ENCODE measurements at regions not wholly inside any gene's neighbourhood (a gene's known extent, or its start where the extent isn't known, plus 50 kb on each side); places are given as distances from the start of the nearest gene placed in this dataset.
A peak's percentile ranks its signal among the peaks of the same experiment; 100 is the strongest.

GRCh38 chrX:96004386-96004785 lies 680.3 kb upstream of the DIAPH2 start:
- peaks cover 31% of the 10 kb centered on the region for H3K4me1 Mint-ChIP-seq (ENCODE audit: unreplicated experiment)
- H3K4me3 Mint-ChIP-seq (ENCODE audit: unreplicated experiment), result no peak overlapping the region
- no peaks in the 10 kb centered on the region for H3K27me3 Mint-ChIP-seq (ENCODE audit: unreplicated experiment)
- DNase-seq (ENCODE audit: extremely low spot score, unreplicated experiment), result no peak
- H3K27ac Mint-ChIP-seq (ENCODE audit: unreplicated experiment), result peak overlapping the region; percentile 74
- TF ChIP-seq CTCF (IDR thresholded peaks at IDR 0.05), result no peak
- H3K9me3 Mint-ChIP-seq (ENCODE audit: unreplicated experiment), result peaks cover 3% of the 10 kb centered on the region
- no peaks in the 10 kb centered on the region for H3K36me3 Mint-ChIP-seq (ENCODE audit: unreplicated experiment)

- H3K4me3 Mint-ChIP-seq (ENCODE audit: unreplicated experiment), result no peak overlapping the region
- H3K36me3 Mint-ChIP-seq (ENCODE audit: unreplicated experiment), result no peaks in the 10 kb centered on the region
- H3K27me3 Mint-ChIP-seq (ENCODE audit: unreplicated experiment), result peaks cover 9% of the 10 kb centered on the region
- peaks cover 25% of the 10 kb centered on the region for H3K4me1 Mint-ChIP-seq (ENCODE audit: unreplicated experiment)
- peaks cover 17% of the 10 kb centered on the region for H3K9me3 Mint-ChIP-seq (ENCODE audit: unreplicated experiment)
- no peak for TF ChIP-seq CTCF (IDR thresholded peaks at IDR 0.05)
- H3K27ac Mint-ChIP-seq (ENCODE audit: unreplicated experiment), result no peak overlapping the region
- DNase-seq (ENCODE audit: extremely low spot score, unreplicated experiment), result no peak
These were observed 678.4 kb upstream of the DIAPH2 start for GRCh38 chrX:96006281-96006680.

- Mint-ChIP-seq H3K36me3 (ENCODE audit: unreplicated experiment) (no peaks in the 10 kb centered on the region), H3K27ac (ENCODE audit: unreplicated experiment) (no peak overlapping the region), H3K4me1 (ENCODE audit: unreplicated experiment) (no peaks in the 10 kb centered on the region), H3K27me3 (ENCODE audit: unreplicated experiment) (peaks cover 2% of the 10 kb centered on the region), H3K4me3 (ENCODE audit: unreplicated experiment) (no peak overlapping the region), H3K9me3 (ENCODE audit: unreplicated experiment) (peaks cover 12% of the 10 kb centered on the region)
- no peak for DNase-seq (ENCODE audit: extremely low spot score, unreplicated experiment)
- no peak for TF ChIP-seq CTCF (IDR thresholded peaks at IDR 0.05)
These were observed 657.2 kb upstream of the DIAPH2 start for GRCh38 chrX:96027407-96027806.

GRCh38 chrX:96052078-96052477 lies 632.6 kb upstream of the DIAPH2 start:
- peaks cover 4% of the 10 kb centered on the region for H3K9me3 Mint-ChIP-seq (ENCODE audit: unreplicated experiment)
- no peaks in the 10 kb centered on the region for H3K27me3 Mint-ChIP-seq (ENCODE audit: unreplicated experiment)
- H3K27ac Mint-ChIP-seq (ENCODE audit: unreplicated experiment), result no peak overlapping the region
- TF ChIP-seq CTCF (IDR thresholded peaks at IDR 0.05), result no peak
- H3K36me3 Mint-ChIP-seq (ENCODE audit: unreplicated experiment), result no peaks in the 10 kb centered on the region
- no peak overlapping the region for H3K4me3 Mint-ChIP-seq (ENCODE audit: unreplicated experiment)
- no peaks in the 10 kb centered on the region for H3K4me1 Mint-ChIP-seq (ENCODE audit: unreplicated experiment)
- no peak for DNase-seq (ENCODE audit: extremely low spot score, unreplicated experiment)

- Mint-ChIP-seq H3K27ac (ENCODE audit: unreplicated experiment) (no peak overlapping the region), H3K36me3 (ENCODE audit: unreplicated experiment) (no peaks in the 10 kb centered on the region), H3K4me3 (ENCODE audit: unreplicated experiment) (no peak overlapping the region), H3K9me3 (ENCODE audit: unreplicated experiment) (peaks cover 18% of the 10 kb centered on the region), H3K27me3 (ENCODE audit: unreplicated experiment) (no peaks in the 10 kb centered on the region), H3K4me1 (ENCODE audit: unreplicated experiment) (no peaks in the 10 kb centered on the region)
- no peak for TF ChIP-seq CTCF (IDR thresholded peaks at IDR 0.05)
- DNase-seq (ENCODE audit: extremely low spot score, unreplicated experiment), result no peak
These were observed 602.8 kb upstream of the DIAPH2 start for GRCh38 chrX:96081891-96082290.
